T-helper 2 cell (primary cell): ENCODE measurements at regions not wholly inside any gene's neighbourhood (a gene's known extent, or its start where the extent isn't known, plus 50 kb on each side); places are given as distances from the start of the nearest gene placed in this dataset.

ENCODE experiments used
- DNase-seq, 5 experiments: peaks; one replicate each; pipeline versions ENCODE4 v3.0.0 to v3.0.0-alpha.2; 2012 to 2022

DNA sequence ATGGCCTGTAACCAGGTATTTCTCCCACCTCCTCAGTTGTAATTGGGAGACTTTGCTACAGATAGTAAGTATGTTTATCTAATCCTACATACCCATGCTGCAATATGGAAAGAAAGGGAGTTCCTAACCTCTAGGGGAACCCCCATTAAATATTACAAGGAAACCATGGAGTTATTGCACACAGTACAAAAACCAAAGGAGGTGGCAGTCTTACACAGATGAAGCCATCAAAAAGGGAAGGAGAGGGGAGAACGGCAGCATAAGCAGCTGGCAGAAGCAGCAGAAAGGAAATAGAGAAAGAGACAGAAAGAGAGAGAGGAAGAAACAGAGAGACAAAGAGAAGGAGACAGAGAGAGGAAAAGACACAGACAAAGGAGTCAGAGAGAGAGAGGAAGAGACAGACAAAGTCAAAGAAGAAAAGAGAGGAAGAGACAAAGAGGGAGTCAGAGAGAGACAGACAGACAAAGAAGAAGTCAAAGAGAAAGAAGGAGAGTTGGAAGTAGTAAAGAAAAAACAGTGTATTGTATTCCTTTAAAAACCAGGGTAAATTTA, 142.9 kb downstream of the FASLG start:
- no peak for DNase-seq

DNA sequence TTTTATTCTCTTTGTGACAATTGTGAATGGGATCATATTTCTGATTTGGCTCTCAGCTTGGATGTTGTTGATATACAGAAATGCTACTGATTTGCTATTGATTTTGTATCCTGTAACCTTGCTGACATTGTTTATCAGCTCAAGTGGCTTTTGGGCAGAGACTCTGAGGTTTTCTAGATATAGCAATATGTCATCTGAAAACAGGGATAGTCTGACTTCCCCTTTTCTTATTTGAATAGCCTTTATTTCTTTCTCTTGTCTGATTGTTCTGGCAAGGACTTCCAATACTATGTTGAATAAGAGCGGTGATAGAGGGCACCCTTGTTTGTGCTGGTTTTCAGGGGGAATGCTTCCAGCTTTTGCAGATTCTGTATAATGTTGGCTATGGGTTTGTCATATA, 150.8 kb downstream of the FASLG start:
- DNase-seq: no peak

DNA sequence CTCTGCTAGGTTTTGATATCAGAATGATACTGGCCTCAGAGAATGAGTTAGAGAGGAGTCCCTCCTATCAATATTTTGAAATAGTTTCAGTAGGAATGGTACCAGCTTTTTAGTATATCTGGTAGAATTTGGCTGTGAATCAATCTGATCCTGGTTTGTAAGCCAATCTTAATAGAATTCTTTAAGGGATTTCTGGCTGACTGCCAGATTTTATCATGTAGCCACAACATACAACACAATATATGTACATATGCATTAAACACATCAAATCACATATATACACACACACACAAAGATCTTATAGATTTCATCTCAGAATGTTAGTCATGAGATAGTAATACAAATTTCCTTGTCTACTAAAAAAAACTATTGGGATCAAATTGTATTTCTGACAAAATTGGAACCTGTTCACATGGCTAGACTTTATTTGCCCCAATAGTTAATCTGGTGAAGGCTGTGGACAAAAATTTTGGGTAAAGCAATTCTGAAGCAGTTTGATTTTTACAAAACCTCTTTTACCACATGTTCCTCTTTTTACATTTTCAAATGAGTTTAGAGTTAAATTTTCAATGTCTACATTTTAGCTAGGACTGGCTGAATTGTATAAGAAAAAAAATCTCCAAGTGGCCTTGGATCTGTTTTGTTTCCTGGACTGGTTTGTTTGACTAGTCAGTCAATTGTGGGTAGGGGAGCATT, 151.7 kb downstream of the FASLG start:
- DNase-seq: no peak

DNA sequence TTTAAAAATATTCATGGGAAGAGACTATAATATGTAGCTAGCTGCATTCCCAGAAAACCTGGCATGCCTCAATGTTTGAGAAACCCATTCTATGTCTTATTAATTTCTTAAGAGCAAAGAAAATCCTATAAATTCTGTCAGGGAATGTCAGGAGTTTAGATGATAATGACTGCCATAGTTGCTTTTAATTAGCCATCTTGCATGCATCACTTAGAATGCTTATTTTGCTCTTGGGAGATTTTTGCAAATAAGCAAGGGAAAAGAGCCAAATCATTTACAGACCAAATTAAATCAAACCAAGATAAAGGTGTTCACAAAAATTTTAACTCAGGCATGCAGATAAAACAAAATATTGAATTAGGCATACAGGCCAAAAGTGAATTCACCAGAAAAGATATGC, 152.8 kb downstream of the FASLG start:
- DNase-seq: no peak

DNA sequence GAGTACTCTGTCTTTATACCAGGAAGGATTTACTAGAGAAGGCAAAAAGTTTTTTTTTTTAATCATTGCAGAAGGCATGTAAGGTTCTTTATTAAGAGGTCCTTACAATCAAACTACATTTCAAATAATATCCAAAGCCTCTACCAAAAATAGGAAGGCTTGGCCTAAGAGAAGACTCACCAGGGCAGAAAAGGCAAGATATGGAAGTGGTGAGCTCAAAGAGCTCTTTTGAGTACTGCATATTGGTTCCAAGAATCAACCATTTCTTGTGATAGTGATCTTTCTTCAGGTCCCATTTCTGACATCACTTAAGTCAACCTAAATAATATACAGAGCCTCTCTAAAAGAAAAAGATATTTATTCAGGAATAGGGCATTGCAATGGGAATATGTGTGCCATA, 153.2 kb downstream of the FASLG start:
- DNase-seq: no peak

DNA sequence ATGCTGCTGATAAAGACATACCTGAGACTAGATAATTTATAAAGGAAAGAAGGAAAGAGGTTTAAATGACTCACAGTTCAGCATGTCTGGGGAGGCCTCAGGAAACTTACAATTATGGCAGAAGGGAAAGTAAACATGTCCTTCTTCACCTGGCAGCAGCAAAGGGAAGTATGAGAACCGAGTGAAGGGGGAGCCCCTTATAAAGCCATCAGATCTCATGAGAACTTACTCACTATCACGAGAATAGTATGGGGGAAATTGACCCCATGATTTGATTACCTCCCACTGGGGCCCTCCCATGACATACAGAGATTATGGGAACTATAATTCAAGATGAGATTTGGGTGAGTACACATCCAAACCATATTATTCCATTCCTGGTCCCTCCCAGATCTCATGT, 154.4 kb downstream of the FASLG start:
- no peak for DNase-seq

DNA sequence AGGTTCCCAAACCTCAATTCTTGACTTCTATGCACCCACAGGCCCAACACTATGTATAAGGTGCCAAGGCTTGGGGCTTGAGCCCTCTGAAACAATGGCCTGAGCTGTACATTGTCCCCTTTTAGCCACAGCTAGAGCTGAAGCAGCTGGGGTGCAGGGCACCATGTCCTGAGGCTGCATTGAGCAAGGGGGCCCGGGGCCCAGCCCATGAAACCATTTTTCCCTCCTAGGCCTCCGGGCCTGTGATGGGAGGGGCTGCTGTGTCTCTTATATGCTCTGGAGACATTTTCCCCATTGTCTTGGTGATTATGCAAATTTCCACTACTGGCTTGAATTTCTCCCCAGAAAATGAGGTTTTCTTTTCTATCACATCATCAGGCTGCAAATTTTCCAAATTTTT, 155.5 kb downstream of the FASLG start:
- DNase-seq: no peak

DNA sequence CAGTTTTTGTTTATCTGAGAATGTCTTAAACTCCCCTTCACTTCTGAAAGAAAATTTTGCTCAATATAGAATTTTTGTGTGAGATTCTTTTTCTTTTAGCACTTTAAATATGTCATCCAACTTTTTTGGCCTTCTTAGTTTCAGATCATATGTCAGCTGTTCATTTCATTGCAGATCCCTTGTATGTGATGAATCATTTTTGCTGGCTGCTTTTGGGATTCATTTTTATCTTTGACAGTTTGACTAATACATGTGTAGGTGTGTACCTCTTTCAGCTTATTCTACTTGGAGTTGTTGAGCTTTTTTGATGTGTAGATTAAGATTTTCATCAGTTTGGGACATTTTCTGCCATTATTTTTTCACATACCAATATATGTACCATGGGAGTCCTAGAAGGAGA, 156.8 kb downstream of the FASLG start:
- DNase-seq: no peak

DNA sequence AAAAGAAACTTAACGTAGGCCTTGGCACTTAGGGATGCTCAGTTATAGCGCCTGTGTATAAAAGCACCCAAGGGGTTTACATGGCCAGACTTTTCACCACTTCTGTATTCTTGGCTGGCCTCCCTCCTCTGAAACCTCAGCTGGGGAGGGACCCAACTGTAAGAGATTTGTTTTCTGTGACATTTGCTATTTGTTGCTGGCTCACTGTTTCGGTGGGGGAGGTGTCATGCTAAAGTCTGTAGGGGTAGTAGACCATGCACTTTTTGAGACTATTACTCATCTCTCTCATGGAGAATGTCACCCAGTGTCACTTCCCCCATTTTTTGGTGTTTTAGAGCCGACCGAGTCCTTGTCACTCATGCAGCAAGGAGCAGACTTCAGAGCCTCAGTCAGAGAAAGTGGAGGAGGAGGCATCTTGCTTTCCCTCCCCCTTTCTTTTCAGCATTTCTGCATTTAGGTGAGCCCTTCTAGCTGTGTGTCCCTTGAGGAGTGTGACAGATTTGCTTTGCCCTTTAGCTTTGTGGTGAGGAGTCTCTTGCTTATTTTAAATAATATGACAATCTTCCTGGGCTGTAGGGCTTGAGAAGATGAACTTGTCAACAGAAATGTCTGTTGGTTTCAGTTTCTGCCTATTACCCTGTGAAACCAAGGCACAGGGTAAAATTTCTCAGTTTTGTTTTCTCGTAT, 160.1 kb downstream of the FASLG start:
- DNase-seq: peak in 1 of 5 experiments; percentile 86

DNA sequence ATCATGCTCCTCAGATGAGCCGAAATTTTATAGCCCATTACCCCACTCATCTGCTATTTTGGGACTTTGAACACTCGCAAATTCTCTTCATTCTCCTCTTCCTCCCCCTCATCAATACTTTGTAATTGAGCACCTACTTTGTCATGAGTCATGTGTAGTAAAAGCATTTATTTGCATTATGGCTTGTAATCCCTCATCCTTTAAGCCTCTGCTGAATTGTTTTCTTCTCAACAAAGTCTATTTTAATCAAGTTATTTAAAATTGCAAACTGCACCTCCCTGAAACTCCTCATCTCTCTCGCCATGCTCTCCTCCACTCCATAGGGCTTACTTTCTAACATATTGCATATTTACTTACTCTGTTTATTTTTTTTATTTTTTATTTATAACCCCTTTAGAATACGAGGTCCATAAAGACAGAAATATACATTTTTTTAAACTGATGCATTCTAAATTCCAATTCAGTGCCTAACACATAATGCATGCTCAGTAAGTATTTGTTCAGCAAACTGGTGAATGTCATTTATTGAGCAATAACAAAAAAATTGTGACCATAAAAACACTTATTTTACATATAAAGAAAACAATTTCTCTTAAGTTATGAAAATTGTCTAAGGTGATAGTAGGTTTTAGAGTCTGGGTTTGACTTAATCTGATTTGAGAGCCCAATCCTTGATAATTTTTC, 161.7 kb downstream of the FASLG start:
- DNase-seq: no peak

DNA sequence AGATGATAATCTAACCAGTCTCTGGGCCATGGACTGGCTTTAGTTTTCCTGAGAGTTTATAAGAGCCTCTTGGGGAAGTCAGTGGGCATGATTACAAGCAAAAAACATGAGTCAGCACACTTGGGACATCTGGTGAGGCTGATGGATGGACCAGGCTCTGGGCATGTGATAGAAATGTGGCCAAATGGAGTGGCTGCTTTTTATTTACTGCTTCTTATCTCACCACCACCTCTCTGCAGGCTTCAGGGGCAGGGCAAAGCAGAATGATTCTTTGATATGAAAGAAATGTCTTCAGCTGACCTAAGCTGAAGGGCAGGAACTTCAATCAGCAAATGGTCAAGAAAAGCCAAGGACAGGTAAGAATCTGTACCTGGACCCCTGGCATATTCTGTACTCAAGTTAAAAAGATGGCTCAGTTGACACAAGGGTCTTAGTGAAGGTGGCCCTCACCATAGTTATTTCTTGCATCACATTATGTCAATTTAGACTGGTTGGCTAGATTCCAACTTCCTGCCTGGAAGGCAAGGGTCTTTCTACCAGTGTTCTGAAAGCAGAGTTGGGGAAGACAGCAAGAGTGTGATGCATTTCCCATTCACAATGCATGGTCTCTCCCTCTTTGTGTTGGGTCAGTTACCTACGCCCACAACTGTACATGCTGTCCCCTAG, 162.8 kb downstream of the FASLG start:
- DNase-seq: no peak

DNA sequence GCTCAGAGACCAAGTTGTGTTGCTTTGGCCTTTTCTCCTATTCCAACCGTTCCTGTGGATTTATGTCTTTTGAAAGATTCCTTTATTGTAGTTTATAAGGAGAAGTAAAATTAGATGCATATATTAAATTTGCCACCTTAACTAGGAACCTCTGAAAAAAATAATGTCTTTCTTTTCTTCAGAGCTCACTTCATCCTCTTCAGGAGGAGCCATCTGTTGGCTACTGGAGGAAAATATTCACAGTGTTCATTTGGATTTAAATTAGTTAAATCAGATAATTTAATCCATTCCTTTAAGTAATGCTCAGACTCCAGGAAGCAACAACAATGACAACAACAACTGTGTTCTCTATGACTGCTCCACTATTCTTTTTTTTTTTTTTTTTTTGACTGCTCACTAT, 164.0 kb downstream of the FASLG start:
- DNase-seq: no peak

DNA sequence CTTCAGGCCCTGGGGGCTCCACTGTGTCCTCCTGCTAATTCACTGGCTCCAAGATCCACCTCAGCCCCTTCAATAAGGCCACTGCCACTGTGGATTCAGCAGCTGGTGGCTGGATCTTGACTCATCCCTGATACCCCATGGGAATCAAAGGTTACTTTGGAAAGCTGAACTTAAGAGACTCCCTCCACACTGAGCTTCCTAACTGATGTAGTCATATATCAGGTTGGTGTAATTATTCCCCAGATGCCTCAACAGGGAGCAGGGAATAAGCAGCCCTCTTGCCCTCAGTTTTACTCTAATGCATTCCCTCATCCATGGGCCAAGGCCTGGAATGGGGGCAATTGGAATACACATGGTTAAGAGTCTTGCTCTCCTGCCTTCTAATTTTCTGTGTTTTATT, 164.6 kb downstream of the FASLG start:
- no peak for DNase-seq

DNA sequence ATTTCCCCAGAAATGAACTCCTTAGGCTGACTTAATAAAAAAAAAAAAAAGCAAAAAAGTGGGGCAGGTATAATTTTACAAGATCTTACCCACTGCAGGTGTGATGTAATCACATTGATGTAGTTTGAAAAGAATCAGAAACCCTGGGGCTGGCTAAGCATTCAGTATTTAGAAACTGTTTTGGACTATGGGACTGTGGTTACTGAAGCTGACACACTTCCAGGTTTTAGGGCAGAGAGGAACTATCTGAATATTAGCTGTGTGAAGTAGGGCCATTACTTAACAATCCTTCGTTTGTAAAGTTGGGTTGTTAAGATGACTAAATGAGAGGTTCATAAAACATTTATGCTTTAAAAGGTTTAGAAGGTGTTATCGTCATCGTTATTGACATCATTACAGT, 165.3 kb downstream of the FASLG start:
- no peak for DNase-seq

DNA sequence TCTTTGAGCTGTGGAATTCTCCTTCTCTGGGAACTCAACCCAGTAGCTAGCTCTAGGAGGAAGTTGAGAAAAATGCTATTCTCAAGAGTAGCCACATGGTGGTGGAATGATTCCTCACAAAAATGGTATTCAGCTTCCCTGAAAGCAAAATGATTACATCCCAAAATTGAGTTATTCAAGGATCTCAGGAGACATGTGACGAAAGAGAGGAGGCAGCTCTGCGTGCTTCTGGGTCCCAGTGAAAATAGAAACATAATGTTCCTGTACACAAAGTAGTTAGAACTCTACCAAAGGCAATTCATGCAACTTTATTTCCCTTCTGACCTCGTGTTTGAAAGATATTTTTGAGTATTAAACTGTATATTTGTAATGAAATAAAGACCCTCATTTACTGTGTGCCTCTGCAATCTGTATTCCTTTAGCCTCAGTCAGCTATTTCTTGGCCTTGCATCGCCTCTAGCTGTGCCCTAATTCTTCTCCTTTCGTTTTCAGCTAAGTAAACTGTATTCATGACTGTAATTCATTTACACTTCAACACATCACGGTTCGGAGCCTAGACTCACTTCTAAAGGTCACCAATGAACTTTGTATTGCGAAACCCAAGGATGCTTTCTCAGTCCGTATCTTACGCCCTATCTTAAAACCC, 167.3 kb downstream of the FASLG start:
- DNase-seq: no peak

DNA sequence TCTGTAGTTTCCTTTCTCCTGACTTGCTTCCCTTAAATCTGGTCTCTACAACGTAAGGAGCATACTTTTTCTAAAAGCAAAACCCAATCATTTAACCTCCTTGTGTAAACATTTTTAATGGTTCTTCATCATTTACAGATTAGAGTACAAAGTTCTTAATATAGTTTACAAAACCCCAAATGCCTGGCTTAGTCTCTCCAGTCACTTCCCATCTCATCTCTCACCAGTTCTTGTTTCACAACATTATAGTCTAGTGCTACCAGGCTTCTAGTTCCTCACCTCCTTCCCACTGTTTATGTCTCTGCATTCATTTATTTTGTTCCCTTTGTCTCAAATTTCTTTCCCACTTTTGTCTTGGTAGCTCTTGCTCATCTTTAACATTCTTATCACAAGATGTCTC, 168.4 kb downstream of the FASLG start:
- no peak for DNase-seq

DNA sequence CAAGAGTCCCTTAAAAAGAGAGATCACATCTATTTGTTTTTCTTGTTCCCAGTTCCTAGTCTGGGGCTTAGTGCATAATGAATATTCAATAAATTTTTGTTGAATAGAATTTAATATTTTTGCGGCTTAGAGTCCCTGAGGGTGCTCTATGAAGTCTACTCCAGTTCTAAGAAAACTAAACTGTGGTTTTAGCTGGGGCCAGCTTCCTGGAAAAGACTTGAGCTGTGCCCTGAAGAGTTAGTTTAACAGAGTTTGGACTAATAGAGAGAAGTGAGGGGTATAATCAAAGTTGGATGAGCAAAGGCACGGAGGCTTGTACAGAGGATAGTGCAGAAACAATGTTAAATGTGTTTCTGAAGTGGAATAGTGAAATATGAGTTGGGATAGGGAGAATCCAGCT, 168.9 kb downstream of the FASLG start:
- no peak for DNase-seq

DNA sequence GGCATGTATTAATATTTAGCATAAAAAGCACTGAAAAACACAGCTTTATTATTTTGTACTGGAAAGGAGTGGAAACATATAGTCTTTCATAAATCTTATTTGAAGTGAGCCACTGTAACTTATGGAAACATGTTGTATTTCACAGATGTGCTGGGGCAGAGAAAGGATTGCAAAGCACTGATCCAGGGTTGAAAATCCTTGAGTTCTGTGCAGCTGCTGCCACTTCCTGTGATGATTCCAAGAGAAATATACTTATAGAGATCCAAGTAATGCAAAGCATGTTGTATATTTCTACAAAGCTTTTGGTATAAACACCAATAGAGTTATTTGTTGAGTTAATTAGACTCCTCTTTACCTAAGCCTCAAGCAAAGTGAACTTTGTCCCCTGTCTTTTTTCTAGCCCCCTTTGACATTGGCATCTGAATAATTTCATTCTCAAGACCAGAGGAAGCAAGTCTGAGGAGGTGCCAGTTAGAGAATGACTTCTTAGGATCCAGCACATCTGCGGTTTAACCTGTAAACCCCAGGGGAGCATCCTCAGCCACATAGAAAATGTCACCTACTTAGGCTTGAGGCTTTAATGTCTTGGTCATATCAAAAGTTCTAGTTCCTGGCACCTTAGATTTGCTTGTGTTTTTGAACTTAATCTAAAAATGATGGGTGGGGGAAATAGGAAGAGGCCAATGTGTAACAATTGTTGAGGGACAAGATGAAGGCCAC, 173.3 kb downstream of the FASLG start:
- no peak for DNase-seq

DNA sequence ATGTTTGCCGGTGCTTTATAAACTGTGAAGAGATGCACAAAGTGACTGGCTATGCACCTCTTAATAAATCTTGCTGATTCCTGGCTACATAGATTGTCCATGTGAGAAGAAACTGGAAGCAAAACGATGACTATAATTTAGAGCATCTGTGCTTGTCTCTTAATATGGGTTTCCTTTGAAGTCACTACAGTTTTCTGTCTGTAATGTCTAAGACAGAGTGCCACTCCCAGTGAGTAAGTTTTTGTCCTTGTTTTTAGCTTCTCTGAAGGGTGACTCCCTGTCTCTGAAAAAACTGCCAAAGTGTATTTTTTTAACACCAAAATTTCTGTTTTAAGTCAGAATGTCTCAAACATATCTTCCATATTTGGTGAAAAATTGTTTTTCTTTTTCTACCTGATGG, 175.1 kb downstream of the FASLG start:
- DNase-seq: no peak

DNA sequence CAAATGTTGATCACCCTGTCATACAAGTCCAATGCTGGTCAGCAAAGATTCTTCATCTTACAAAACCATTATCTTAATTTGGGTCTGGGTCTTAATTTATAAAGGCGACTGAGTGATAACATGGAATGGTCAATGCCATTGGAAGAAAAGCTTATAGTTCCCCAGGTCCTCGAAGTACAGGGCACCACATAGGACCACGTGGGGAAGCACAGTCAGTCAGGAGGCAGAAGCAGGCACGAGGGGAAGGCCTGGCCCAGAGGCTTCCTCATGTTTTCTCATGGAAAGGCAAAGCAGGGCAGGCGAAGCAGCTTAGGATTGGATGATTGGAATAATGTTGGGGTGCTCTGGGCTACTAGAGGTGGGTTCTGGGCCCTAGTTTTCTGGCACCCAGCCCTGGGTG, 175.7 kb downstream of the FASLG start:
- no peak for DNase-seq

DNA sequence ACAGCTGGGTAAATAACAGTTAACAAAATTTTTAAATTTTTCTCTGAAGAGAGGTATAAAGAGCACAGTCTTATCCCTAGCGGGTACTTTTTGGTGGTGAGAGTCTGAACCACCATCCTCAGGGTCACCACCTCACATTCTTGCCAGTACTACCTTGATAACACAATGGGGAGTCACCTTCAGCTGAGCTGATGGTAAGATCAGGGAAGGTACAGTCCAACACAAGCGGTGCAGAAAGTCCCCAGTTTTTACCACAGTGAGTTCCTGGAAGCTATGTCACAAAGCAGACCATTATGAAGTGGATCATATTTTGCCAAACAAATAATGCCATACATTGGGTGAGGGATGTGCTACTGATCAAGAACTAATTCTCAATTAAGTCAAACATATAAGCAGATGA, 176.9 kb downstream of the FASLG start:
- no peak for DNase-seq
